GM23338 (cell line): ENCODE measurements at regions not wholly inside any gene's neighbourhood (a gene's known extent, or its start where the extent isn't known, plus 50 kb on each side); places are given as distances from the start of the nearest gene placed in this dataset.

ENCODE experiments used
- CREB1 ChIP-seq: fragments of 250-450 bp; sonication (Bioruptor Pico); IDR thresholded peaks from 2 replicates; pipeline ENCODE4 v1.5.0; 2020; ENCODE audit warnings: low read depth, mild to moderate bottlenecking, moderate library complexity
- CTCF ChIP-seq, 2 experiments: fragments of 200-600 bp in 1 of 2; sonication (generic) in 1 of 2; conservative IDR thresholded peaks; 2 replicates each; pipeline versions ENCODE4 v1.5.1 to v1.6.1; 2016 to 2017; ENCODE audit warnings: antibody characterized with exemption in 2 of 2, low read depth in 2 of 2, mild to moderate bottlenecking in 2 of 2, moderate library complexity in 1 of 2
- EZH2 ChIP-seq: fragments of 200-600 bp; sonication (generic); IDR thresholded peaks from one replicate; pipeline ENCODE4 v1.8.0; 2017; ENCODE audit warnings: antibody characterized with exemption, mild to moderate bottlenecking, low read depth; ENCODE audit not compliant: unreplicated experiment
- EZH2phosphoT487 ChIP-seq: fragments of 200-600 bp; sonication (generic); IDR thresholded peaks from one replicate; pipeline ENCODE4 v1.8.1; 2018; ENCODE audit warnings: antibody characterized with exemption; ENCODE audit not compliant: unreplicated experiment
- JUNB ChIP-seq: IDR thresholded peaks from one replicate; pipeline ENCODE4 v1.6.1; 2016; ENCODE audit warnings: antibody characterized with exemption; ENCODE audit not compliant: unreplicated experiment
- NANOG ChIP-seq: IDR thresholded peaks from 2 replicates; pipeline ENCODE4 v1.6.1; 2016; ENCODE audit warnings: antibody characterized with exemption, borderline replicate concordance
- POLR2AphosphoS5 ChIP-seq: IDR thresholded peaks from 2 replicates; pipeline ENCODE4 v1.6.1; 2016; ENCODE audit warnings: antibody characterized with exemption, low read depth
- REST ChIP-seq: IDR thresholded peaks from one replicate; pipeline ENCODE4 v1.6.1; 2018; ENCODE audit warnings: antibody characterized with exemption; ENCODE audit not compliant: unreplicated experiment
- STAT1 ChIP-seq: IDR thresholded peaks from one replicate; pipeline ENCODE4 v1.6.1; 2016; ENCODE audit warnings: antibody characterized with exemption; ENCODE audit not compliant: unreplicated experiment
- ZNF114 ChIP-seq: fragments of 250-450 bp; sonication (Bioruptor Pico); IDR thresholded peaks from 2 replicates; pipeline ENCODE4 v1.5.0; 2020; ENCODE audit warnings: mild to moderate bottlenecking, moderate library complexity
- ZNF331 ChIP-seq: fragments of 250-450 bp; sonication (Bioruptor Pico); IDR thresholded peaks from 2 replicates; pipeline ENCODE4 v1.5.0; 2020; ENCODE audit warnings: low read depth, mild to moderate bottlenecking, moderate library complexity
- TF ChIP-seq, protein P1 (sequence below): IDR thresholded peaks from 2 replicates; pipeline ENCODE4 v1.6.1; 2016; ENCODE audit warnings: antibody characterized with exemption

DNA sequence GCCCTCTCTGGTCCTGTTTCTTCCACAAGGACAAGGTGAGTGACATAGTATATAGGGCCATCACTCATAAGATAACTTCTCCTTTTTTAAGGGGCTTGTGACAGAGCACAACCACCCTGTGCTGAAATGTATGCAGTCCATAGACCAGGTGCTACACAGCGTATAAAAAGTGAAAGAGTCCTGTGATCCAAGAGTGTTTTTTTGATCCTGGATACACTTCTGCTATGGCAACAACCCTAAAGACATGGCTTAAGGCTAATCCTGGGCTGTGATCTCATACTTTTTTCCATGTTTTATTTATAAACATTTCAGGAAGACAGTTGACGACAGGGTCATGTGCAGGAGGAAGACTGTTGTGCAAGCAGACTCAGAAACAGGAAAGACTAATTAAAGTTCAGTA, 400.5 kb upstream of the TCF4 start:
- no peak for TF ChIP-seq CTCF (conservative IDR thresholded peaks at IDR 0.05; ENCODE audit: low read depth in 2 of 2)
- TF ChIP-seq EZH2phosphoT487: no peak
- no peak for TF ChIP-seq EZH2
- no peak for TF ChIP-seq JUNB
- TF ChIP-seq REST: no peak
- TF ChIP-seq, protein P1, sequence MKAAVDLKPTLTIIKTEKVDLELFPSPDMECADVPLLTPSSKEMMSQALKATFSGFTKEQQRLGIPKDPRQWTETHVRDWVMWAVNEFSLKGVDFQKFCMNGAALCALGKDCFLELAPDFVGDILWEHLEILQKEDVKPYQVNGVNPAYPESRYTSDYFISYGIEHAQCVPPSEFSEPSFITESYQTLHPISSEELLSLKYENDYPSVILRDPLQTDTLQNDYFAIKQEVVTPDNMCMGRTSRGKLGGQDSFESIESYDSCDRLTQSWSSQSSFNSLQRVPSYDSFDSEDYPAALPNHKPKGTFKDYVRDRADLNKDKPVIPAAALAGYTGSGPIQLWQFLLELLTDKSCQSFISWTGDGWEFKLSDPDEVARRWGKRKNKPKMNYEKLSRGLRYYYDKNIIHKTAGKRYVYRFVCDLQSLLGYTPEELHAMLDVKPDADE: no peak
- no peak for TF ChIP-seq POLR2AphosphoS5
- no peak for TF ChIP-seq NANOG
- TF ChIP-seq CREB1 (CRISPR knock-in tag): no peak
- TF ChIP-seq STAT1: no peak
- TF ChIP-seq ZNF114: no peak
- no peak for TF ChIP-seq ZNF331
